Aorta (tissue), 5 donors: ENCODE measurements at regions not wholly inside any gene's neighbourhood (a gene's known extent, or its start where the extent isn't known, plus 50 kb on each side); places are given as distances from the start of the nearest gene placed in this dataset.

ENCODE experiments used
- ATAC-seq: fragments of 200-7000 bp; cut with Tn5 transposase; one replicate; pipeline ENCODE4 v1.9.1; 2022; ENCODE audit warnings: moderate library complexity; ENCODE audit not compliant: low FRiP score
- DNase-seq, 2 donors: peaks; one replicate each; pipeline ENCODE4 v3.0.0-alpha.2; 2020
- H3K27ac ChIP-seq, 2 donors: one replicate each; pipeline ENCODE4 v1.5.1; 2013; ENCODE audit warnings: low read length in 2 of 2, mild to moderate bottlenecking in 2 of 2, moderate library complexity in 2 of 2, control low read depth in 1 of 2, inconsistent platforms in 1 of 2, low read depth in 1 of 2
- H3K27me3 ChIP-seq, 2 donors: one replicate each; pipeline ENCODE4 v1.6.1; 2013; ENCODE audit warnings: control low read depth in 1 of 2, low read length in 1 of 2, mild to moderate bottlenecking in 1 of 2, moderate library complexity in 1 of 2; ENCODE audit not compliant: insufficient read depth in 2 of 2, control insufficient read depth in 1 of 2
- H3K36me3 ChIP-seq, 2 donors: one replicate each; pipeline ENCODE4 v1.6.1; 2013; ENCODE audit warnings: control low read depth in 1 of 2, low read length in 1 of 2, mild to moderate bottlenecking in 1 of 2; ENCODE audit not compliant: insufficient read depth in 2 of 2, control insufficient read depth in 1 of 2
- H3K4me1 ChIP-seq, 2 donors: one replicate each; pipeline ENCODE4 v1.6.1; 2013; ENCODE audit warnings: low read length in 2 of 2, control low read depth in 1 of 2, mild to moderate bottlenecking in 1 of 2, moderate library complexity in 1 of 2; ENCODE audit not compliant: insufficient read depth in 2 of 2, control insufficient read depth in 1 of 2
- H3K4me3 ChIP-seq, 2 donors: one replicate each; pipeline ENCODE4 v1.5.1; 2013; ENCODE audit warnings: low read length in 2 of 2, control low read depth in 1 of 2, mild to moderate bottlenecking in 1 of 2
- H3K9me3 ChIP-seq: one replicate; pipeline ENCODE4 v1.6.1; 2013; ENCODE audit warnings: mild to moderate bottlenecking, low read length; ENCODE audit not compliant: control insufficient read depth
- WGBS, 2 donors: extraction: QIAGEN DNeasy Blood & Tissue Kit; methylation state at CpG; one replicate each; pipeline ENCODE4 v1.1.7; 2013; 5-methylcytosine and 5-hydroxymethylcytosine counted together
- intact Hi-C, 2 donors: fragments of 100-400 bp; cut with DNase I; formaldehyde crosslinking; loops; one replicate each; pipeline versions ENCODE4 v1.14.2 to v1.15.0; 2022
- donor health status: healthy with polysubstance abuse.
- donor health status: Bipolar disorder and iron deficiency.
- donor health status: DM: no; HTN: no; CAD: no.
- donor health status: DM: no; HTN: no; CAD: no.
- donor health status: DM: yes; HTN: yes; CAD: no.

DNA sequence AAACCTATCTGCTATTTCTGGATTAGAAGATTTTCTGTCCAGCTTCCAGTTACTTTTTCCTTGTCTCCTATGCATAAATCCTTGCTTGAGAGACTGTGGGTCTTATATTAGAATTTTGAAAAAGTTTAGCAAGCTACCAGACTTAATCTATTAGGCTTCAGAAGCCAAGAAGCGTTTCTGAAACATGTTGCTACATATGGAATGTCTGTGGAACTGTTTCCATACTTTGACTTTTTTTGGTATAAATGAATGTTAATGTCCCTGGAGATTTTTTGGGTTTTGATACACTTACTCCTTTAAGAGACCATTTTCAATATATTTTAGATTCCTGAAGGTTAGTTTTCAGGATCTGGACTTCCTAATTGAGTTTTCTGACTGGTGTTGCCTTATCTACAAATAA is 191.4 kb upstream of the SGCD start:
- no peaks in the 10 kb centered on the region for H3K9me3 ChIP-seq
- H3K27me3 ChIP-seq = no peaks in the 10 kb centered on the region
- H3K27ac ChIP-seq = no peak overlapping the region
- 43 to 63% methylated on average over 1 of the region's 1 CpG for WGBS, 2 donors
- H3K4me1 ChIP-seq = no peaks in the 10 kb centered on the region
- H3K4me3 ChIP-seq = no peak overlapping the region
- DNase-seq = no peak
- H3K36me3 ChIP-seq = no peaks in the 10 kb centered on the region
- no peak for ATAC-seq
- intact Hi-C loops = no loop called here

GRCh38 chr5:156137071-156137869 is 189.7 kb upstream of the SGCD start:
- no peaks in the 10 kb centered on the region for H3K27me3 ChIP-seq
- 37 to 45% methylated on average over 5 of the region's 5 CpGs for WGBS, 2 donors
- H3K27ac ChIP-seq = no peak overlapping the region
- no peak for DNase-seq
- ATAC-seq = no peak
- no peaks in the 10 kb centered on the region for H3K4me1 ChIP-seq
- H3K4me3 ChIP-seq = no peak overlapping the region
- H3K36me3 ChIP-seq = no peaks in the 10 kb centered on the region
- intact Hi-C loops = no loop called here
- H3K9me3 ChIP-seq = no peaks in the 10 kb centered on the region

DNA sequence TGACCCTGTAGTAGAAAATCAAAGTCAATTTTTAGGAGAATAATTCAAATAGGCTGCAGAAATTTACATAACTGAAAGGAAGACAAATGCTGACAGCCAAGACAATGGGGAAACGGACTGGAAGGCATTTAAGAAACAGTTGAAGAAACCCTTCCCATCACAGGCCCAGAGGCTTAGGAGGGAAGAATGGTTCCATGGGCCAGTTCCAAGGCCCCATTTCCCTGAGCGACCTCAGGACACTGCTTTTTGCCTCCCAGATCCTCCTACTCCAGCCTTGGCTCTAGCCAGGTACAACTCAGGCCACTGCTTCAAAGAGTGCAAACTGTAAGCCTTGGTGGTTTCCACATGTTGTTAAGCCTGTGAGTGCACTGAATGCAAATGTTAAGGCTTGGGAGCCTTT is 184.1 kb upstream of the SGCD start:
- no peak for DNase-seq
- ATAC-seq = no peak

DNA sequence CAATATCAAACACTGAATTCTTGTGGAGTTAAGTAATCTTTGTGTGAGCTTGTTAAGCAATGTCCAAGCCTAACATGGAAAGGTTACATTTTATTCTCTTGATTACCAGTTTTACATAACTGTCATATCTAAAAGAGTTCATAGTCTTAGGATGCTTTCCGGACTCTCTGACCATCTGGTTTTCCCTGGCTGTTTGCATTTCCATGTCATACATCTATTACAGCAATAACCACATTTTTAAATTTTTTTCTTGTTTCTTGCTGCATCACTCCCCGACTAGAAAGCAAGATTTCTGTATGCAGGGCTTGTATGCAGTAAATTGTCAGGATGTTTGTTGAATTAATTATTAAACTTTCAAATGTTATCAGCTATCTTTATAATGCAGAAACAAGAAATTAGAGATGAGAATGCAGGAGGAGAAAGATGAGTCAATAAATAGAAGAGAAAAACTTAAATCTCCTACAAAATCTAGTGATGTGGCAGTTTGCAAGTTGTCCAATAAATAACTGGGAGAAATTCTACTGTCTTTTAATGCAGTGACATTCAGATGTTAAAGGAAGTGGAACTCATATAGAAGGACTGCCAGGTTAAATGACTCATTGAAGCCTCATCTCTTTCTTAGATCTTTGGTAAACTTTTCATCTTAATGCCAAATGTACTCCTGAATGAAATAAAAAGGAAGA is 179.6 kb upstream of the SGCD start:
- no peak overlapping the region for H3K27ac ChIP-seq
- no peak overlapping the region for H3K4me3 ChIP-seq
- H3K9me3 ChIP-seq = peaks cover 6% of the 10 kb centered on the region
- DNase-seq = no peak
- no peaks in the 10 kb centered on the region for H3K27me3 ChIP-seq
- no peak for ATAC-seq
- intact Hi-C loops = no loop called here
- 35 to 43% methylated on average over 2 of the region's 2 CpGs for WGBS, 2 donors
- H3K4me1 ChIP-seq = no peaks in the 10 kb centered on the region
- no peaks in the 10 kb centered on the region for H3K36me3 ChIP-seq

More for the DNA sequence above, 184.1 kb upstream of the SGCD start:
- Histone ChIP-seq H3K27ac (no peak overlapping the region), H3K36me3 (no peaks in the 10 kb centered on the region), H3K4me1 (no peaks in the 10 kb centered on the region), H3K9me3 (peaks cover 6% of the 10 kb centered on the region), H3K27me3 (no peaks in the 10 kb centered on the region), H3K4me3 (no peak overlapping the region)
- 92 to 96% methylated on average over 2 of the region's 2 CpGs for WGBS, 2 donors
- intact Hi-C loops = no loop called here

DNA sequence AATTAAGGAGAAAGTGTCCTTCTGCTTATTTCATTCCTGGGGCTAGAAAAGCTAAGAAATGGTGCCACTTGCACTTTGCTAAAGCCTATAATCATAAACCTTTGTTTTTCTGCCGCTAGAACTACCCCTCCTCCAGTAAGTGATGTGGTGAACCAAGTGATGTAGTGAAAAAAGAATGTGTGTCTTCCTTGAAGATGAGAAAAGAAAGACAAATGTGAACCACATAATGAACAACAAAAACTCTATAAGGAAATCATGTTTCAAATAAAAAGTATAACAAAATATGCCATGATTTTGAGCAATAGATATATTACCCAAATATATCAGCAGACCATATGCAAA is 179.0 kb upstream of the SGCD start:
- Histone ChIP-seq H3K27ac (no peak overlapping the region), H3K4me3 (no peak overlapping the region), H3K4me1 (no peaks in the 10 kb centered on the region), H3K27me3 (no peaks in the 10 kb centered on the region), H3K36me3 (no peaks in the 10 kb centered on the region), H3K9me3 (peaks cover 5% of the 10 kb centered on the region)
- WGBS, 2 donors = 61 to 70% methylated on average over 1 of the region's 1 CpG
- intact Hi-C loops = no loop called here
- DNase-seq (no peak), ATAC-seq (no peak)

DNA sequence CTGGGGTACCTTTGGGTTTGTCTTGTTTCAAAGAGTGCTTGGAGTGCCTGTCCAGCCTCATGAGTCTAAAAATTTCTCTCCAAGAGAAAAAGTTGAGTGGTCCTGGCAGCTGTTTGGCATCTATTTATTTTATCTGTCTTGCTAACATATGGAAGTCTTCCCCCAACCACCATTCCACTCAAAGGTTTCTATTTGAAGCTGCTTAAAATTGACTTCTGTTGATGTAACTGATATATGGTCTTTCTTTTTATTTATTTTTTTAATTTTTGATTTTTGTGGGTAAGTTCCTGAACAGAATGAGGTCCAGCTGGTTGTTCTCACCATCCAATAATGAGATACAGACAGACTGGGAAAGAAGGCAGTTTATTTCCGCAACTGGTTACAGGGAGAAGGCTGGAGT is 178.7 kb upstream of the SGCD start:
- ATAC-seq = no peak
- 82 to 87% methylated on average over 1 of the region's 1 CpG for WGBS, 2 donors
- no peak overlapping the region for H3K4me3 ChIP-seq
- no peaks in the 10 kb centered on the region for H3K4me1 ChIP-seq
- peaks cover 1% of the 10 kb centered on the region for H3K9me3 ChIP-seq
- H3K27me3 ChIP-seq = no peaks in the 10 kb centered on the region
- H3K36me3 ChIP-seq = no peaks in the 10 kb centered on the region
- intact Hi-C loops = no loop called here
- no peak for DNase-seq
- H3K27ac ChIP-seq = no peak overlapping the region

DNA sequence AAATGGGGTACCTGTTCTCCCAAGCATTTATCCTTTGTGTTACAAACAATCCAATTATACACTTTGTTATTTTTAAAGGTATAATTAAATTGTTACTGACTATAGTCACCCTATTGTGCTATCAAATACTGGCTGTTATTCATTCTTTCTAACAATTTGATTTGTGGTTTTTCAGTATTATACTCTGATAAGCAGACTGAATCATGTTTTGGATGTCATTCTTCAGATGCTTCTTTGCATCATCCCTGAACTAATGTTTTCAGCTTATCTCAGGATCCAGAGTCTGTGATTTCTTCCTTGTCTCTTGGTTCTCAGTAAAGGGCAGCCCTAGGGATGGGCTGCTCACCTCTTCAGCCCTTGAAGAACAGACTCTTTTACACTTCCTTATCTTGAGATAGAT is 177.8 kb upstream of the SGCD start:
- H3K27ac ChIP-seq = no peak overlapping the region
- no peak overlapping the region for H3K4me3 ChIP-seq
- H3K27me3 ChIP-seq = no peaks in the 10 kb centered on the region
- no peaks in the 10 kb centered on the region for H3K36me3 ChIP-seq
- intact Hi-C loops = no loop called here
- DNase-seq = no peak
- no peak for ATAC-seq
- H3K4me1 ChIP-seq = no peaks in the 10 kb centered on the region
- no peaks in the 10 kb centered on the region for H3K9me3 ChIP-seq

- 57 to 93% methylated on average over 3 of the region's 3 CpGs for WGBS, 2 donors
- intact Hi-C loops = no loop called here
Measured at GRCh38 chr5:156153602-156154001, 173.4 kb upstream of the SGCD start.

DNA sequence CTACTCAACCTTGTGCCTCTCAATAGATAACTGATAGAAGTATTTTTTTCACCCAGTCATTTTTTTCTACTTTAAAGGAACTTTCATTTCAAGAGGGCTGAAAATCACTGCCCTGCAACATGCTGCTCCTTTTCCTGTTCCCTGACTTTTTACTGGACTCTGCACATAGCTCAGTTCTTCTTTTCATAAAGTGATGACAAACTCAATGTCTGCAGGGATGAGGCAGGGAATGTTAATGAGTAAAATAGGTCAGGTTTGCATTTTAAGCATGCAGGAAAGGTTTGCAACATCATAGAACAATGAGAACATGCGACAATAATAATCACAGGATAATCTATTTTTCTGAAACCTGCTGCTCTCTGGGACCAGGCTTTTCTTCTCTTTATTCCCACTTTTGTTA is 172.2 kb upstream of the SGCD start:
- H3K27ac ChIP-seq = no peak overlapping the region
- ATAC-seq = no peak
- H3K9me3 ChIP-seq = peaks cover 2% of the 10 kb centered on the region
- H3K4me3 ChIP-seq = no peak overlapping the region
- 93 to 96% methylated on average over 1 of the region's 1 CpG for WGBS, 2 donors
- H3K4me1 ChIP-seq = no peaks in the 10 kb centered on the region
- H3K27me3 ChIP-seq = no peaks in the 10 kb centered on the region
- H3K36me3 ChIP-seq = no peaks in the 10 kb centered on the region
- no peak for DNase-seq
- intact Hi-C loops = no loop called here

More at GRCh38 chr5:156153602-156154001, 173.4 kb upstream of the SGCD start:
- ATAC-seq = no peak
- Histone ChIP-seq H3K36me3 (no peaks in the 10 kb centered on the region), H3K27ac (no peak overlapping the region), H3K9me3 (peaks cover 2% of the 10 kb centered on the region), H3K4me3 (no peak overlapping the region), H3K27me3 (no peaks in the 10 kb centered on the region), H3K4me1 (no peaks in the 10 kb centered on the region)
- no peak for DNase-seq
